HG03095 (cell line): ENCODE measurements at regions not wholly inside any gene's neighbourhood (a gene's known extent, or its start where the extent isn't known, plus 50 kb on each side); places are given as distances from the start of the nearest gene placed in this dataset.

Source experiments
- ATAC-seq: cut with Tn5 transposase; IDR thresholded peaks from one replicate; pipeline ENCODE4 v1.9.1; 2021; ENCODE audit warnings: moderate library complexity; ENCODE audit not compliant: unreplicated experiment

DNA sequence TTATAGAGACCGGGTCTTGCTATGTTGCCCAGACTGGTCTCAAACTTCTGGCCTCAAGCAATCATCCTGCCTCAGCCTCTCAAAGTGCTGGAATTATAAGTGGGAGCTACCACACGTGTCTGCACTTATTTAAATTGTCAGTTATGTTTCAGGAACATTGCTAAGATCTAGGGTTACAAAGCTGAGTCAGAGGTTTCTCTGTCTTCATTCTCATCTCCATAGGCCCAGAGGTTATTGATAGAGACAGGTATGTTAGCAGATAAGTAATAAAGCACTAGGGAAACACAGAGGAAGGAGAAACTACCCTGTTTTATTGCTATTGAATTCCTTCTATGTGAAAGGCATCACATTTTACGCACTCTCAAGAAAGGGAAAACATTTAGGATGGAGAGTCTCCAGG, 214.1 kb downstream of the REEP3 start:
- no peak for ATAC-seq

DNA sequence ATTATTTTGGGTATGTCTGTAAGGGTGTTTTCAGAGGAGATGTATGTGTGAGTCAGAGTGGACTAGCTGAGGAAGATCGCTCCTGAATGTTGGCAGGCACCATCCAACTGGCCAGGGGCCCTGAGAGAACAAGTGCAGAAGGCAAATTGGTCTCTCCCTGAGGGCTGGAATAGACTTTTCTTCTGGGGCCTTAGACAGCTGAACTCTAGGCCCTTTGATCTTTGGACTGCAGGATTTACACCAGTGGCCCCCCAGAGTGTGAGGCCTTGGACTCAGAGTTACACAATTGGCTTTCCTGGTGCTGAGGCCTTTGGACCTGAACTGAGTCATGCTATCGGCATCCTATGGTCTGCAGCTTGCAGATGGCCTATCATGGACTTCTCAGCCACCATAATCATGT, 217.2 kb downstream of the REEP3 start:
- ATAC-seq = no peak

DNA sequence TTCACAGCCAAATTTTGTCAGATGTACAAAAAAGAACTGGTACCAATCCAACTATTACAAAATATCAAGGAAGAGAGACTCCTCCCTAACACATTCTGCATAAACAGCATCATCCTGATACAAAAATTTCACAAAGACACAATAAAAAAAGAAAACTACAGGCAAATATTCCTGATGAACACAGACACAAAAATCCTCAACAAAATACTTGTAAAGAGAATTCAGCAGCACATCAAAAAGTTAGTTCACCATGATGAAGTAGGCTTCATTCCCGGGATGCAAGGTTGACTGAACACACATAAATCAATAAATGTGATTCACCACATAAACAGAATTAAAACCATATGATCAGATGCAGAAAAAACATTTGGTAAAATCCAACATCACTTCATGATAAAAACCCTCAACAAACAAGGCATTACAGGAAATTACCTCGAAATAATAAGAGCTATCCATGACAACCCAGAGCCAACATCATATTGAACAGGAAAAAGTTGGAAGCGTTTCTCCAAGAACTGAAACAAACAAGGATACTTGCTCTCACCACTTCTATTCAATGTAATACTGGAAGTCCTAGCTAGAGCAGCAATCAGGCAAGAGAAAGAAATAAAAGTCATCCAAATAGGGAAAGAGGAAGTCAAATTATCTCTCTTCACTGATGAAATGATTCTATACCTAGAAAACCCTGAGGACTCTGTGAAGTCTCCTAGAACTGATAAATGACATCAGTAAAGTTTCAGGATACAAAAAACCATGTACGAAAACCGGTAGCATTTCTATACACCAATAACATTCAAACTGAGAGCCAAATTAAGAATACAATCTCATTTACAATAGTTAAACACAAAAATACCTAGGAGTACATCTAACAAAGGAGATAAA, 223.1 kb downstream of the REEP3 start:
- no peak for ATAC-seq

DNA sequence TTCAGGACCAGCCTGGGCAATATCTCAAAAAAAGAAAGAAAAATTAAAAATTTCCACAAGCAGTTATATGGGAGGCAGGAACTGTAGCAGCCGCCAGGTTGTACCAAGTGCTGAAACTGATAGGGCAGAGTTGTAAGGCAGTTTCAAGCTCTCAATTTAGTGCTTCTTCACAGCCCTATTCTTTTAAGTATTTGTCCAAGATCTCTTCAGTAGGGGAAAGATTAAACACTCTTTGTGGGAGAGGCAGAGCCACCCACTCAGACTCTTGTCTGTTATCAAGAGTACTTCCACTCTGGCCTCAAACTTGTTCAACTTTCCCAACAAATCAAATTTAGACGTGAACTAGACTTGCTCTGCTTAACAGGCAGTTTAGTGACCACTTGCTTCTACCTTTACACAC, 228.7 kb downstream of the REEP3 start:
- ATAC-seq = no peak

DNA sequence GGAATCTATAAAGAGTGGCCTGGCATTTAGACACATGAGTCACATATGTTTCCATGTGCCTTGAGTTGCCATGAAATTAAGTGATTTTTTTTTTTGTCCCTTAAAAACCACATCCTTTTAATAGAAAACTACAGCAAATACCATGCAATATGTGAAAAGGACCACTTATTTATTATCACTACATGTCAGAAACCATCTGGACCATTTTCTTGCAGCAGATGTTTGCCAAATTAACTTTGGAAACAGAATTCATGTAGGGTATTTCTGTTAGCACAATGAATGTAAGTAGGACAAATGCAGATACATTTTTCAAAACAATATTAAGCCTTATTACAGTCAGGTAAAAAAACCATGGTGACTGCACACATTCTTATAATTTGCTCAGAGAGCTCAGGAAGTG, 230.6 kb downstream of the REEP3 start:
- no peak for ATAC-seq

GRCh38 chr10:63752318-63752717, 231.1 kb downstream of the REEP3 start:
- no peak for ATAC-seq

- ATAC-seq = no peak
These were observed 232.6 kb downstream of the REEP3 start for GRCh38 chr10:63753808-63754207.

DNA sequence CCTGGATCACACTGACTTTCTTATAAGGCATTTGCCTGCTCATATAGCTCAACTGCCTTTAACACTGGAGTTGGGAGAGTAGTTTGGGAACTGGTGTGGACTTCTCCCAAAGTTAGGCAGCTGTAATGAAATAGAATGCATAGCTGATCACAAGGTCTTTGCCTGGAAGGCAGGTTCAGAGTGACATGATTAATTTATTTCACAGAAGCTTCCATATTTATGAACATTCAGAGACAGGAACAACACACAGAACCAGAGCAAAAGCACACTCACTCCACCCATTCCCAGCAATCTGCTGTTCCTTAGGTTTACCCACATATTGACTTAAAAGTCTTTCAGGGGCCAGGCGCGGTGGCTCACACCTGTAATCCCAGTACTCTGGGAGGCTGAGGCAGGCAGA, 234.2 kb downstream of the REEP3 start:
- no peak for ATAC-seq

DNA sequence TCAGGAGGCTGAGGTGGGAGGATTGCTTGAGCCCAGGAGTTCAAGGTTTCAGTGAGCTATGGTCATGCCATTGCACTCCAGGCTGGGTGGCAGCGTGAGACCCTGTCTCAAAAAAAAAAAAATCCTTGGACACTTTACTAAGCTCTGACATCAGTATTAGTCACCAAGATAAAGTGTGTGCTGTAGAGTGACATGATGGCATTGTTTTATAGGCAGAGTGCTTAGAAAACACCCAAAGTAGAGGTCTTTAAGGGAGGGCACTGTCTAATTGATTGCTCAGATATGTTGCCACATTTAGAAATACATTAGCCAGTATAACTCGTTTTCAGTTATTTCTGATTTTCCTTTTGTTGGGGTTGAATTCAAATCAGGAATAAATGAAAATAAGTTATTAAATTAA, 235.9 kb downstream of the REEP3 start:
- no peak for ATAC-seq

DNA sequence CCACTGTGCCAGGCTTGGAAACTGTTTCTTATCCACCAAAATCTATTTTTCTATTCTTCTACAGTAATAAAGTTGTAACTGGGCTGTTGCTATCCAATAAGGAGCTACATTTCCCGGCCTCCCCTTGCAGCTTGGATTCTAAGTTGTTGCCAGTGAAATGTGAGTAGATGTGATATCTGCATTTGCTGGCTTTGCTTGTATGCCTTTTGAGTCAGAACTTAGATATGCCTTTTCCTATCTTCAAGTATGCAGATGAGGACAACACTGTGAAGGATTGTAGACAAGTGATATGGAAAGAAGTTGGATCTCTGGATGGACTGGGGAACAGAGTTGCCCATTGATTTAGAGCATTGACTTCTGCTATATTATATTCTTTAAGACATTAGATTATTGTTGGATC, 236.9 kb downstream of the REEP3 start:
- no peak for ATAC-seq

DNA sequence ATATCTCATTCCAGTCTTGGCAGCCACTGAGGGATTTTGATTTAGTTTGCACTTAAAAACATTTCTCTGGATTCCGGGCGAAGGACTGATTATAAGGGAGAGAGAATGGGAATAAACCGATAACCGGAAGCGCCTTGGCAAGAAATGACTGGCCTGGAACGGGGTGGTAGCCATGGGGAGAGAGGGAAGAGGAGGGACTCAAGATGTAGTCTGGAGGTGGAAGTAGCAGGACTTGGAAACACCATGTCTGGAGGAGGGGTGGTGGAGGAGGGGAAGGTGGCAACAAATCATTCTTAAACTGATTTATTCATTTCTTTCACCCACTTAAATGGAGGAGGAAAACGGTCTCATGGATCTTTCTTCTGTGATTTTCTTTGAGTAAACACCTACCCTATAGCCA, 238.1 kb downstream of the REEP3 start:
- ATAC-seq = no peak

GRCh38 chr10:63760034-63760707, 239.0 kb downstream of the REEP3 start:
- ATAC-seq = no peak

- no peak for ATAC-seq
These were observed 239.5 kb downstream of the REEP3 start for GRCh38 chr10:63760708-63761047.

DNA sequence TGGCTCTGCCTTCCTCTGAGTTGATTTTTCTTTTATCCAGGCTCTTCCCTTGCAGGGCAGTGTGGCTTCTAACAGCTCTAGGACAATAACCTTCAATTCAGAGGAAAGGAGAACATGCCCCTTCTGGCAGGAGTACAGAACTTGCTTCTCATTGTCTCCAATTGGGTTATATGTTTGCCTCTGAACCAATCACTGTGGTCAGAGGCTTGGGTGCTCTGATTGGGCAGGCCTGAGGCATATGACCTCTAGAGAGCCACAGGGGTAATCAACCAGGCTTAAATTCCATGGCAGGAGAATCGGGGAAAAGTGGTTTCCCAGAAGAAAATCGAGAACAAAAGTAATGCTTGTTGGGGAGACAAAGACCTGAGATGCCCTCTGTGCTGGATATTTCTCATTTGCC, 240.0 kb downstream of the REEP3 start:
- no peak for ATAC-seq

DNA sequence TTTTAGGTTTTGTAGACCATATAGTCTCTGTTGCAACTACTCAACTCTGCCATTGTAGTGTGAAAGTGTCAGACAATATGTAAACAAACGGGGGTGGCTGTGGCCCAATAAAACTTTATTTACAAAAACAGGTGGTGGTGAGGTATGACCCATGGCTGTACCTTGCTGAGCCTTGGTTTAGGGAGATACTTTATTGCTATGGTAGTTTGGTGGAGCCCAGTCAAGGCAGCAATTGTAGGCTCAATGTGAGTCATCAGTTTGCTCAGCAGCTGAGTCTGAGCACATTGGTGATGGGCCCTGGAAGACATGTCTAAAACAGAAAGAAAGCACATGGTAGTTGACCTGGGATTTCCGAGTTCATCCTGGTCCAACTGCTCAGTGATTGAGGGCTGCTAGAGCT, 242.5 kb downstream of the REEP3 start:
- ATAC-seq = no peak

GRCh38 chr10:63765126-63765525, 243.9 kb downstream of the REEP3 start:
- ATAC-seq = no peak

- ATAC-seq = no peak
These were observed 245.5 kb downstream of the REEP3 start for GRCh38 chr10:63766745-63767137.

GRCh38 chr10:63767138-63767801, 246.1 kb downstream of the REEP3 start:
- ATAC-seq = no peak

GRCh38 chr10:63769367-63769766, 248.2 kb downstream of the REEP3 start:
- no peak for ATAC-seq

GRCh38 chr10:63770523-63770922, 249.3 kb downstream of the REEP3 start:
- ATAC-seq = no peak

DNA sequence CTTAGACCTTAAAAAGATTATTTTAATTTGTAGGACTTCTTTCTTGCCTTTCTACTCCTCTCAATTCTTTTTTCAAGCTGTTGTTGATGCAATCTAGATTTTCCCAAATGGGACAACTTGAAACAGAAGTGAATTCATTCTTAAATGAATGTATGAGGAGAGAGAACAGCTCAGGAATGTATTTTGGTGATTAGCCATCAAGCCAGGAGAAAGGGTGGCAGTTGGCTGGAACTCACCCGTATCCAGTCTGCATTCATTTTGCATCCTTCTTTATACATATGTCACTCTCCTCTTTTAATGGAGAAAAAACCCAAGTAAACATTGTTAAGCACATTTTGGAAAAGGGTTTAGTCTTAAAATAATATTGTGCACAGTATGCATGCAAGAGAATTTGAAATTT, 251.3 kb downstream of the REEP3 start:
- ATAC-seq = no peak

DNA sequence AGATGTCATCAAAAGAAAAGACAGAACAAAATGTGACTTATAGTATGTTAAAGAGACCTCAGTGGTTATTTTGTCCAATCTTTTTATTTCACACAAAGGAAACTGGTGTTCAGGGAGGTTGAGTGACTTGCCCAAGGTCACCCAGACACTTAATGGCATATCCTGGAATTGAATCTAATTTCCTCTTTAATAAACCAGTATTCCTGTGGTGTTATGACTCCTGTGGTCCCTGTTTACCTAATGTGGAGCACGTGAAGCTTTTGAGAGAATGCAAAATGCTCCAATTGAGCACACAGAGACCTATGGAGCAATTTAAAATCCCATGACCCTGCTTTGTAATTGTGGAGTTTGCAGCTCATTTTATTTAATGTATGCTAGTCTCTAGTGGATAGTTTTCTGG, 251.9 kb downstream of the REEP3 start:
- ATAC-seq = no peak
